MG63 (cell line): ENCODE measurements at regions not wholly inside any gene's neighbourhood (a gene's known extent, or its start where the extent isn't known, plus 50 kb on each side); places are given as distances from the start of the nearest gene placed in this dataset.
A peak's percentile ranks its signal among the peaks of the same experiment; 100 is the strongest.

ENCODE experiments used
- DNase-seq: peaks from one replicate; pipeline ENCODE4 v3.0.0-alpha.2; 2020
- H3K27me3 ChIP-seq: fragments of 250-450 bp; sonication (Bioruptor Pico); 2 replicates; pipeline ENCODE4 v1.5.1; 2020; ENCODE audit warnings: mild to moderate bottlenecking, moderate library complexity
- H3K36me3 ChIP-seq: fragments of 250-450 bp; sonication (Bioruptor Pico); 2 replicates; pipeline ENCODE4 v1.5.1; 2020; ENCODE audit warnings: mild to moderate bottlenecking, moderate library complexity
- H3K4me3 ChIP-seq: fragments of 250-450 bp; sonication (Bioruptor Pico); 2 replicates; pipeline ENCODE4 v1.5.1; 2020; ENCODE audit warnings: mild to moderate bottlenecking, moderate library complexity
- H3K9me3 ChIP-seq: fragments of 250-450 bp; sonication (Bioruptor Pico); 2 replicates; pipeline ENCODE4 v1.5.1; 2020; ENCODE audit warnings: mild to moderate bottlenecking, moderate library complexity

DNA sequence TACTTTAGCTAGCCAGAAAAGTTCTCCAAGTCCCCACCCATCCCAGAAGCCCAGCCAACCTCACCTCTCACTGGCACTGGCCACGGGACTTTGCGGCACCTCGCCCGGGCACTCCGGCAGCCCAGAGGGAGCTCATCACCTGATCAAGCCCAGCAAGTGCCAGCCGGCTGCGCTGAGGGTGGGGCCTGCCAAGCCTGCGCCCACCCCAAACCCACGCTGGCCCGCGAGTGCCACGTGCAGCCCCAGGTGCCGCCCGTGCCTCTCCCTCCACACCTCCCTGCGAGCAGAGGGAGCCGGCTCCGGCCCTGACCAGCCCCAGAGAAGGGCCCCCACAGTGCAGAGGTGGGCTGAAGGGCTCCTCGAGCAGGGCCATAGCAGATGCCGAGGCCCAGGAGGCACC lies 585.0 kb upstream of the HS6ST1 start:
- no peaks in the 10 kb centered on the region for H3K27me3 ChIP-seq

DNA sequence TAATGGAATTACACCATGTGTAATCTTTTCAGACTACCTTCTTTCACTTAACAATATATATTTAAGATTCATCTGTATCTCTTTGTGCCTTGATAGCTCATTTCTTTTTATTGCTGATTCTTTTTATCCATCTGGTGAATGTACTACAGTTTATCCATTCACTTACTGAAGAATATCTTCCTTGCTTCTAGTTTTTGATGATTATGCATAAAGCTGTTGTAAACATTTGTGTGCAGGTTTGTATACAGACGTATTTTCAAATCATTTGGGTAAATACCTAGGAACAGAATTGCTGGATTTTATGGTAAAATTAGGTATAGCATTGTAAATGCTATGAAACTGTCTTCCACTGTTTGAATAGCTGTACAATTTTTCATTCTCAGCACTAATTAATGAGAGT lies 592.6 kb upstream of the HS6ST1 start:
- H3K27me3 ChIP-seq = no peaks in the 10 kb centered on the region
- DNase-seq = no peak
- H3K9me3 ChIP-seq = peaks cover under 1% of the 10 kb centered on the region; the same call in 1 of the 2 replicates
- H3K4me3 ChIP-seq = no peak overlapping the region
- H3K36me3 ChIP-seq = no peaks in the 10 kb centered on the region

More for the DNA sequence above, 585.0 kb upstream of the HS6ST1 start:
- DNase-seq = no peak
- Histone ChIP-seq H3K4me3 (no peak overlapping the region), H3K36me3 (no peaks in the 10 kb centered on the region), H3K9me3 (no peaks in the 10 kb centered on the region)

- Histone ChIP-seq H3K4me3 (no peak overlapping the region), H3K9me3 (peaks cover 6% of the 10 kb centered on the region; the same call in 1 of the 2 replicates), H3K27me3 (no peaks in the 10 kb centered on the region), H3K36me3 (no peaks in the 10 kb centered on the region)
- DNase-seq = no peak
These were observed 595.7 kb upstream of the HS6ST1 start for GRCh38 chr2:128914320-128914719.

DNA sequence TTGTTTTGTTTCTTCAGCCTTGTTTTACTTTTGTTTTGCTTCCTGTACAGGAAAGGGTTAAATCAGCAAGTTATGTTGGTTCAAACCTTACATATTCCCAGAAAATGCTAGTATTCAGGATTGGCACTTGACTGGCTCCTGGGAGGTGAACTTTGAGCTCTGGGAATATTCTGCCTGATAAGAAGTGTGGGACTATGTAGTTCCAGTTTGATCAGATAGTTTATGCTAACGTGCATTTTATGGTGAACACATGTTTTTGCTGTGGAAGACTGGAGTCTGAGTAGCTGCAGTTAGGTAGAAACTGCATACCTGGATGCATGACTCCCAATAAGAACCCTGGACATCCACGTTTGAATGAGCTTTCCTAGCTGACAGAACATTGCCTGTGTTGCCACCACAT lies 603.1 kb upstream of the HS6ST1 start:
- Histone ChIP-seq H3K36me3 (no peaks in the 10 kb centered on the region), H3K4me3 (no peak overlapping the region), H3K9me3 (peaks cover 3% of the 10 kb centered on the region), H3K27me3 (no peaks in the 10 kb centered on the region)
- no peak for DNase-seq

GRCh38 chr2:128922154-128922553 lies 603.5 kb upstream of the HS6ST1 start:
- H3K4me3 ChIP-seq = no peak overlapping the region
- no peaks in the 10 kb centered on the region for H3K27me3 ChIP-seq
- H3K36me3 ChIP-seq = no peaks in the 10 kb centered on the region
- DNase-seq = no peak
- H3K9me3 ChIP-seq = peaks cover 3% of the 10 kb centered on the region

DNA sequence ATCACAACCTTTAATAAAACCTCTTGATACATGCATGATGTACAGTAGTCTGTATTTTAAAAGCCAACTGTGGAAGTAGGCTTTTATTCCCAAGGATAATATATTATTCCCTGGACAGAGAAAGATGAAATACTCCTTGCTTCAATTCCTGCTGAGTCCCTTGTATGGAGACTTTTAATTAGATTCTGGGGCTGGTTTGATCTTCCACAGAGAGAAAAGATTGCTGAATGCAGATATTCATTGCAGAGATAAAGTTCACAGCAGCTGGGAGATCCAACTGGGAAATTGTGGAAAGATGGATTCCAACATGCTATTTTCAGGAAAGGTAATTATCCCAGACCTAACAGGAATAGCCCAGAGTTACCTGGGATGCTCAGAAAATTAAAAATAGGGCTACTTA lies 607.0 kb upstream of the HS6ST1 start:
- Histone ChIP-seq H3K27me3 (no peaks in the 10 kb centered on the region), H3K9me3 (peaks cover 3% of the 10 kb centered on the region), H3K4me3 (no peak overlapping the region), H3K36me3 (no peaks in the 10 kb centered on the region)
- no peak for DNase-seq

GRCh38 chr2:128930101-128930500 lies 611.4 kb upstream of the HS6ST1 start:
- H3K4me3 ChIP-seq = no peak overlapping the region
- H3K27me3 ChIP-seq = 0 out of 2 replicates have a peak, but pooled peaks cover 2% of the 10 kb centered on the region
- H3K36me3 ChIP-seq = no peaks in the 10 kb centered on the region

DNA sequence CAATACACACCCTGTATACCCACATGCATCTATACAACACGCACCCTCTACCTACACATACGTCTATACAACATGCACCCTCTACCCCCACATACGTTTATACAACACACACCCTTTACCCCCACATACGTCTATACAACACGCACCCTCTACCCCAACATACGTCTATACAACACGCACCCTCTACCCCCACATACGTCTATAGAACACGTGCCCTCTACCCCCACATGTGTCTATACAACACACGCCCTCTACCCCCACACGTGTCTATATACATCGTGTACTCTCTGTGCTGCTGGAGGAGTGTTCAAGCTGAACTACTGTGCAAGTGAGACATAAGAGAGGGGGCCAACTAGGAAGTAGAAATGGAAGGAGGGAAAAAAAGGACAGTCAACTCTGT lies 621.7 kb upstream of the HS6ST1 start:
- no peak for DNase-seq
- H3K36me3 ChIP-seq = no peaks in the 10 kb centered on the region
- H3K27me3 ChIP-seq = no peaks in the 10 kb centered on the region
- no peak overlapping the region for H3K4me3 ChIP-seq
- H3K9me3 ChIP-seq = no peaks in the 10 kb centered on the region

More at GRCh38 chr2:128930101-128930500, 611.4 kb upstream of the HS6ST1 start:
- peaks cover 3% of the 10 kb centered on the region for H3K9me3 ChIP-seq
- no peak for DNase-seq

GRCh38 chr2:128941751-128942150 lies 623.1 kb upstream of the HS6ST1 start:
- Histone ChIP-seq H3K4me3 (no peak overlapping the region), H3K27me3 (no peaks in the 10 kb centered on the region), H3K9me3 (no peaks in the 10 kb centered on the region), H3K36me3 (no peaks in the 10 kb centered on the region)
- DNase-seq = no peak

DNA sequence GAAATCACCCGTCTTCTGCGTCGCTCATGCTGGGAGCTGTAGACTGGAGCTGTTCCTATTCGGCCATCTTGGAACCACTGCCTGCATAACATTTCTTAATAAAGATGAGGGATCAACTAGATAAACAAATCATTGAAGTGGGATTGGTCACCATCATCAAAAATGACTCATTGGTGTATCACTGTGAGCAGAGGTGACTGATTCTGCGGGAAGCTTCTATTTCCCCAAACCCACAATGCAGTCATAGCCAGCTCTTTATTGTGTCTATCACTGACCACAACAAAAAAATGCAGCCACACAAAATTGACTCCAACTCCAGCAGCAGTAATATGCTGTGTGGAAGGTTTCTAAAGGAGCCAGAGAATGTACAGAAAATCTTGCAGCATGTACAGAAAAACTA lies 630.7 kb upstream of the HS6ST1 start:
- no peak overlapping the region for H3K4me3 ChIP-seq
- no peaks in the 10 kb centered on the region for H3K27me3 ChIP-seq
- H3K9me3 ChIP-seq = no peaks in the 10 kb centered on the region
- DNase-seq = peak; percentile 9
- no peaks in the 10 kb centered on the region for H3K36me3 ChIP-seq

- H3K4me3 ChIP-seq = no peak overlapping the region
- DNase-seq = no peak
- no peaks in the 10 kb centered on the region for H3K27me3 ChIP-seq
- no peaks in the 10 kb centered on the region for H3K9me3 ChIP-seq
- no peaks in the 10 kb centered on the region for H3K36me3 ChIP-seq
These were observed 632.1 kb upstream of the HS6ST1 start for GRCh38 chr2:128950758-128951157.

DNA sequence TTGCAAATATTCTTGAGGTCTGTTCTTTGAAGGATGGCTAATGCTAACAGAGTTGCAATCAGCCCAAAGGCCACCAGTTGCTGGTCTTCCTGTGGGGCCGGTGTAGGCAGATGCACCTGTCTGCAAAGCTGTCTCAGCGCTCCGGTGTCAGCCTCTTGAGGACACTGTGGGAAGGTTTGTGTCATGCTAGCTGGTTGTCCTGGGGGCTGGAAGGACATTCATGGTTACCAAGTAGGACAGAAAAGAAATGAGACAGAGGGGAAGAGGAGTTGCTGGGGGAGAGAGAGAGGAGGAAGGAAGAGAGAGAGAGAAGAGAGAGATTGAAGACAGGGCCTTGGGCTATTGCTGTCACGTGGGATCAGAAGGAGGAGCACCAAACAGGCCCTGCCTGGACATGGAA lies 639.6 kb upstream of the HS6ST1 start:
- no peak for DNase-seq
- Histone ChIP-seq H3K4me3 (no peak overlapping the region), H3K9me3 (peaks cover 5% of the 10 kb centered on the region), H3K36me3 (no peaks in the 10 kb centered on the region), H3K27me3 (no peaks in the 10 kb centered on the region)

DNA sequence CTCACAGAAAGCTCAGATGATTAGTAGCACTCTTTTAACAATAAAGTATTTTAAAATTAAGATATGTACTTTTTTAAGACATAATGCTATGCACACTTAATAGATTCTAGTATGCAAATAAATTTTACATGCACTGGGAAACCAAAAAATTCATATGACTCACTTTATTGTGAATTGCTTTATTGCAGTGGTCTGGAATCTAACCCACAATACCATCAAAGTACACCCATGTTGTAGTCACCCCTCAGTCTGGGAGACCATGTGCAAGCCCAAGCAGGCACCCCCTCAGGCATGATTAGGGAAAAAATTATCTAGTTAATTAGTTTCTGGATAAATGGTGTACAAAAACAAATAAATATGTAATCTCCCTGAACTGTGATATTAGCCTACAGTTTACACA lies 649.0 kb upstream of the HS6ST1 start:
- Histone ChIP-seq H3K27me3 (no peaks in the 10 kb centered on the region), H3K4me3 (no peak overlapping the region), H3K9me3 (peaks cover 3% of the 10 kb centered on the region), H3K36me3 (no peaks in the 10 kb centered on the region)
- no peak for DNase-seq

GRCh38 chr2:128969374-128969773 lies 650.7 kb upstream of the HS6ST1 start:
- DNase-seq = no peak
- Histone ChIP-seq H3K4me3 (no peak overlapping the region), H3K9me3 (no peaks in the 10 kb centered on the region), H3K36me3 (no peaks in the 10 kb centered on the region), H3K27me3 (no peaks in the 10 kb centered on the region)

- H3K27me3 ChIP-seq = no peaks in the 10 kb centered on the region
- no peaks in the 10 kb centered on the region for H3K36me3 ChIP-seq
- H3K9me3 ChIP-seq = no peaks in the 10 kb centered on the region
- no peak for DNase-seq
- H3K4me3 ChIP-seq = no peak overlapping the region
These were observed 651.9 kb upstream of the HS6ST1 start for GRCh38 chr2:128970332-128971116.

DNA sequence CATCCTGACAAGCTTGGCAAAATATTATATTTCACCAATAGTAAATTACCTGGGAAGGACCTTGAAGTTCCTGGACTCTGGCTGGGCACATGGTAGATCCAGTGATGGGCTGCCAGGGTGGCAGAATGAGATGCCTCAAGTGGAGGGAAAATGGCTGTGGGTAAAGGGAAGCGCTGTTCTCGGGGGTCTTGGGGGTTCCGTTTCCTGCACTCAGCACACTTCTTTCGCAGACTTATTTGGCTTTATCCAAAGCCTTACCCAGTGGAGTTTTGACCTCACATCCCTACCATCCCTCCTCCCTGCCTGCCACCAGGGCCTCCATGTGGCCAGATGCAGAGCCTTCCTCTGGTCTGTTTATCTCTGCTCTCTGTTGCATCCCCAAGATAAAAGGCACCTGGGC lies 654.9 kb upstream of the HS6ST1 start:
- no peak overlapping the region for H3K4me3 ChIP-seq
- H3K27me3 ChIP-seq = no peaks in the 10 kb centered on the region
- DNase-seq = no peak
- H3K9me3 ChIP-seq = no peaks in the 10 kb centered on the region
- no peaks in the 10 kb centered on the region for H3K36me3 ChIP-seq

- H3K36me3 ChIP-seq = no peaks in the 10 kb centered on the region
- no peak overlapping the region for H3K4me3 ChIP-seq
- no peaks in the 10 kb centered on the region for H3K27me3 ChIP-seq
- H3K9me3 ChIP-seq = no peaks in the 10 kb centered on the region
- DNase-seq = no peak
These were observed 659.5 kb upstream of the HS6ST1 start for GRCh38 chr2:128978212-128978611.

GRCh38 chr2:128979182-128979581 lies 660.5 kb upstream of the HS6ST1 start:
- no peaks in the 10 kb centered on the region for H3K9me3 ChIP-seq
- DNase-seq = no peak
- no peaks in the 10 kb centered on the region for H3K27me3 ChIP-seq
- no peak overlapping the region for H3K4me3 ChIP-seq
- H3K36me3 ChIP-seq = no peaks in the 10 kb centered on the region
